K562 (cell line): ENCODE measurements at regions not wholly inside any gene's neighbourhood (a gene's known extent, or its start where the extent isn't known, plus 50 kb on each side); places are given as distances from the start of the nearest gene placed in this dataset.

Experiments
- ATAC-seq: fragments of 200-7000 bp; cut with Tn5 transposase; 3 replicates; pipeline ENCODE4 v1.9.1; 2020; ENCODE audit warnings: moderate library complexity
- BruUV-seq: library from RNA; stranded (reverse); fragments of 400-500 nt; replicated peaks from 2 replicates; lab custom pipeline; 2021; lab: Mats Ljungman, UMichigan
- CTCF ChIA-PET: fragments of 300-600 bp; formaldehyde crosslinking; extraction: SDS; loops from one replicate; lab custom pipeline; 2021; ENCODE audit warnings: low intra/inter-chr PET ratio; lab: Yijun Ruan, JAX
- POLR2A ChIA-PET: fragments of 300-600, 350-650 bp; sonication (Branson Sonifier 250); formaldehyde crosslinking; extraction: SDS; loops from one replicate; lab custom pipeline; 2021; ENCODE audit warnings: antibody characterized with exemption, inconsistent platforms; lab: Yijun Ruan, JAX
- DNase-seq, 4 experiments: peaks; one replicate each; pipeline versions ENCODE4 v3.0.0 to v3.0.0-alpha.2; 2011 to 2018; ENCODE audit warnings: low spot score in 3 of 4, mixed read lengths in 3 of 4; ENCODE audit errors: extremely low read depth in 1 of 4
- FAIRE-seq: peaks from 2 replicates; lab custom pipeline; 2011; peaks lifted over from hg19 to GRCh38; lab: Jason Lieb, UNC
- H2AFZ ChIP-seq: 2 replicates; pipeline ENCODE4 v1.6.0; 2011; ENCODE audit warnings: low read depth, low read length, control low read depth, inconsistent platforms
- H3K27ac ChIP-seq: fragments of 200-600 bp; 3 replicates; pipeline ENCODE4 v1.8.0; 2011; ENCODE audit warnings: low read depth, mild to moderate bottlenecking, control low read depth, inconsistent platforms, low read length, moderate library complexity, mixed read lengths; ENCODE audit errors: extremely low read depth
- H3K27me3 ChIP-seq, 2 experiments: fragments of 300-600 bp in 1 of 2; 2 replicates in 1 of 2; 3 replicates in 1 of 2; pipeline versions ENCODE4 v1.6.0 to v1.8.0; 2011; ENCODE audit warnings: inconsistent platforms in 2 of 2, low read length in 2 of 2, mild to moderate bottlenecking in 1 of 2, mixed read lengths in 1 of 2, moderate library complexity in 1 of 2; ENCODE audit not compliant: control insufficient read depth in 2 of 2, insufficient read depth in 2 of 2
- H3K36me3 ChIP-seq: fragments of 300-600 bp; 3 replicates; pipeline ENCODE4 v1.8.0; 2011; ENCODE audit warnings: mild to moderate bottlenecking, low read length, inconsistent platforms; ENCODE audit not compliant: control insufficient read depth, insufficient read depth
- H3K4me1 ChIP-seq, 2 experiments: fragments of 200-600 bp in 1 of 2; replicated peaks in 1 of 2; 2 replicates in 1 of 2; 3 replicates in 1 of 2; pipeline versions ENCODE4 v1.5.1 to v1.8.0; 2011; ENCODE audit warnings: inconsistent platforms in 2 of 2, low read length in 2 of 2, mild to moderate bottlenecking in 1 of 2, mixed read lengths in 1 of 2, moderate library complexity in 1 of 2; ENCODE audit not compliant: control insufficient read depth in 2 of 2, insufficient read depth in 2 of 2
- H3K4me2 ChIP-seq: 2 replicates; pipeline ENCODE4 v1.6.1; 2011; ENCODE audit warnings: low read length, control low read depth, inconsistent platforms, mixed read lengths; ENCODE audit not compliant: insufficient read depth
- H3K4me3 ChIP-seq: fragments of 200-600 bp; sonication (generic), shearing (Covaris generic); 2 replicates; pipeline ENCODE4 v1.5.1; 2016; ENCODE audit warnings: control low read depth, inconsistent platforms
- H3K79me2 ChIP-seq: fragments of 200-600 bp; 3 replicates; pipeline ENCODE4 v1.8.0; 2011; ENCODE audit warnings: low read length, inconsistent platforms; ENCODE audit not compliant: control insufficient read depth, insufficient read depth
- H3K9ac ChIP-seq, 2 experiments: 2 replicates each; pipeline versions ENCODE4 v1.6.0 to v1.6.1; 2011; ENCODE audit warnings: low read depth in 2 of 2, low read length in 2 of 2, control low read depth in 1 of 2, inconsistent platforms in 1 of 2, mild to moderate bottlenecking in 1 of 2, mixed read lengths in 1 of 2; ENCODE audit not compliant: insufficient read depth in 1 of 2
- H3K9me1 ChIP-seq: one replicate; pipeline ENCODE4 v1.6.0; 2011; ENCODE audit warnings: inconsistent platforms, mild to moderate bottlenecking, low read length, moderate library complexity; ENCODE audit not compliant: control insufficient read depth, insufficient read depth
- H3K9me3 ChIP-seq: replicated peaks from 2 replicates; pipeline ENCODE4 v1.5.1; 2011; ENCODE audit warnings: low read depth, low read length, inconsistent platforms; ENCODE audit not compliant: control insufficient read depth, insufficient read depth
- H4K20me1 ChIP-seq: replicated peaks from 2 replicates; pipeline ENCODE4 v1.6.1; 2011; ENCODE audit warnings: low read length, inconsistent platforms, mixed read lengths; ENCODE audit not compliant: control insufficient read depth, insufficient read depth
- NCOA6 ChIP-seq: fragments of 450-650 bp; IDR thresholded peaks from 2 replicates; pipeline ENCODE4 v1.6.1; 2017; ENCODE audit warnings: mild to moderate bottlenecking
- XRCC4 ChIP-seq: IDR thresholded peaks from one replicate; pipeline ENCODE4 v1.6.1; 2011; ENCODE audit not compliant: insufficient read depth, insufficient read length; ENCODE audit errors: extremely low read depth
- ZFP36 ChIP-seq: fragments of 150-350 bp; IDR thresholded peaks from 2 replicates; pipeline ENCODE4 v1.6.1; 2018; ENCODE audit warnings: low read length, low read depth; ENCODE audit not compliant: partially characterized antibody
- ZNF395 ChIP-seq: fragments of 200-800 bp; sonication (Bioruptor generic); IDR thresholded peaks from 2 replicates; pipeline ENCODE4 v1.6.1; 2017; ENCODE audit warnings: missing genetic modification characterization, missing compliant biosample characterization
- WGBS: fragments of 100-300 bp; shearing (Covaris generic); methylation state at CpG from one replicate; pipeline ENCODE4 v1.1.6; 2016; ENCODE audit warnings: low coverage, mixed read lengths; ENCODE audit not compliant: insufficient coverage; ENCODE audit errors: missing lambda C conversion rate; 5-methylcytosine and 5-hydroxymethylcytosine counted together
- in situ Hi-C: fragments of 300-500 bp; cut with MboI; formaldehyde crosslinking; loops from 4 replicates; pipeline ENCODE4 v1.15.0; 2018; ENCODE audit warnings: inconsistent platforms, mixed read lengths
- intact Hi-C: fragments of 100-400 bp; cut with micrococcal nuclease; formaldehyde crosslinking; loops from 2 replicates; pipeline ENCODE4 v1.14.2; 2022

GRCh38 chr16:11435576-11435975, 90.3 kb downstream of the RMI2 start:
- no peak for ATAC-seq
- FAIRE-seq, result no peak
- in situ Hi-C loops, result no loop called here

GRCh38 chr16:11437069-11437468, 91.8 kb downstream of the RMI2 start:
- BruUV-seq, result no TSS peak
- TF ChIP-seq NCOA6 (no peak), XRCC4 (no peak)
- CTCF ChIA-PET, result no interaction called here

More at GRCh38 chr16:11435576-11435975, 90.3 kb downstream of the RMI2 start:
- no peaks in the 10 kb centered on the region for H3K9me3 ChIP-seq
- BruUV-seq, result no TSS peak
- no peak overlapping the region for H3K27ac ChIP-seq
- DNase-seq, result no peak
- no peaks in the 10 kb centered on the region for H3K9me1 ChIP-seq
- peaks cover 0 to 3% of the 10 kb centered on the region in 2 experiments; a peak in 1 of 5 replicates for H3K4me1 ChIP-seq
- no peaks in the 10 kb centered on the region for H3K36me3 ChIP-seq
- H3K4me3 ChIP-seq, result no peak overlapping the region
- intact Hi-C loops, result no loop called here
- H3K4me2 ChIP-seq, result no peak overlapping the region
- ChIA-PET CTCF (no interaction called here), POLR2A (interaction anchor here (0.6 kb wide), 1 partner anchor 14 kb away, joined by 3 read pairs; no protein-coding TSS in a partner anchor)
- WGBS, result 4% methylated on average over 11 of the region's 11 CpGs
- H3K79me2 ChIP-seq, result no peaks in the 10 kb centered on the region
- no peak overlapping the region for H2AFZ ChIP-seq
- TF ChIP-seq ZFP36 (peak; percentile 28), ZNF395 (no peak)
- TF ChIP-seq, all 486 proteins: peak for 1
- Histone ChIP-seq H3K27me3 (peaks cover 4 to 34% of the 10 kb centered on the region in 2 experiments; a peak in 4 of 5 replicates), H4K20me1 (no peaks in the 10 kb centered on the region), H3K9ac (no peak overlapping the region)

More at GRCh38 chr16:11437069-11437468, 91.8 kb downstream of the RMI2 start:
- Histone ChIP-seq H3K27ac (no peak overlapping the region), H3K9ac (no peak overlapping the region), H3K4me3 (no peak overlapping the region), H3K9me1 (no peaks in the 10 kb centered on the region), H3K79me2 (no peaks in the 10 kb centered on the region), H2AFZ (no peak overlapping the region), H3K4me2 (no peak overlapping the region), H3K36me3 (no peaks in the 10 kb centered on the region), H4K20me1 (no peaks in the 10 kb centered on the region), H3K27me3 (peaks cover 2 to 24% of the 10 kb centered on the region in 2 experiments; a peak in 4 of 5 replicates), H3K4me1 (peaks cover 0 to 3% of the 10 kb centered on the region in 2 experiments; a peak in 1 of 5 replicates), H3K9me3 (no peaks in the 10 kb centered on the region)
- in situ Hi-C loops, result no loop called here
- FAIRE-seq, result no peak
- no peak for DNase-seq
- 0% methylated on average over 5 of the region's 5 CpGs for WGBS
- intact Hi-C loops, result no loop called here
- ATAC-seq, result no peak
- POLR2A ChIA-PET, result interaction anchor here (0.7 to 1.5 kb wide), 4 partner anchors 11 to 1253 kb away, joined by 3 read pairs; partner anchors contain the start of gene TXNDC11
